Lung (tissue), 11 donors: ENCODE measurements at regions not wholly inside any gene's neighbourhood (a gene's known extent, or its start where the extent isn't known, plus 50 kb on each side); places are given as distances from the start of the nearest gene placed in this dataset.

ENCODE experiments used
- ATAC-seq: fragments of 200-7000 bp; cut with Tn5 transposase; one replicate; pipeline ENCODE4 v1.9.1; 2020; ENCODE audit warnings: moderate number of reproducible peaks; ENCODE audit not compliant: insufficient read depth, low FRiP score
- DNase-seq, 3 donors: peaks; one replicate each; pipeline ENCODE4 v3.0.0-alpha.2; 2013 to 2017
- H3K27ac ChIP-seq, 2 donors: one replicate each; pipeline ENCODE4 v1.5.1; 2013; ENCODE audit warnings: mild to moderate bottlenecking in 2 of 2, moderate library complexity in 2 of 2, control low read depth in 1 of 2, inconsistent platforms in 1 of 2, low read depth in 1 of 2, low read length in 1 of 2
- H3K27me3 ChIP-seq, 3 donors: one replicate each; pipeline ENCODE4 v1.5.1; 2013; ENCODE audit warnings: low read length in 2 of 3; ENCODE audit not compliant: control insufficient read depth in 3 of 3, insufficient read depth in 3 of 3
- H3K36me3 ChIP-seq, 4 donors: one replicate each; pipeline ENCODE4 v1.5.1; 2013; ENCODE audit warnings: low read length in 4 of 4, mild to moderate bottlenecking in 1 of 4, moderate library complexity in 1 of 4; ENCODE audit not compliant: control insufficient read depth in 4 of 4, insufficient read depth in 4 of 4
- H3K4me1 ChIP-seq, 5 donors: one replicate each; pipeline ENCODE4 v1.5.1; 2013; ENCODE audit warnings: low read length in 5 of 5, mild to moderate bottlenecking in 2 of 5, moderate library complexity in 1 of 5; ENCODE audit not compliant: control insufficient read depth in 5 of 5, insufficient read depth in 5 of 5
- H3K4me3 ChIP-seq: one replicate; pipeline ENCODE4 v1.5.1; 2013; ENCODE audit warnings: mild to moderate bottlenecking, control low read depth, moderate library complexity
- H3K9ac ChIP-seq, 2 donors: one replicate each; pipeline ENCODE4 v1.5.1; 2013; ENCODE audit warnings: low read length in 2 of 2, control low read depth in 1 of 2; ENCODE audit not compliant: insufficient read depth in 1 of 2
- H3K9me3 ChIP-seq, 4 donors: one replicate each; pipeline ENCODE4 v1.5.1; 2013; ENCODE audit warnings: low read length in 3 of 4, mild to moderate bottlenecking in 1 of 4, moderate library complexity in 1 of 4; ENCODE audit not compliant: control insufficient read depth in 4 of 4, insufficient read depth in 3 of 4
- CTCF ChIP-seq: IDR thresholded peaks from 2 replicates; pipeline ENCODE4 v1.5.1; 2012; ENCODE audit warnings: mild to moderate bottlenecking; ENCODE audit errors: control extremely low read depth, extremely low read depth
- WGBS, 2 donors: extraction: QIAGEN DNeasy Blood & Tissue Kit; methylation state at CpG; one replicate each; pipeline ENCODE4 v1.1.7; 2013; 5-methylcytosine and 5-hydroxymethylcytosine counted together
- donor health status: control.
- donor health status: control.
- donor health status: Bipolar disorder and iron deficiency.
- donor health status: healthy.
- donor health status: DM: yes; HTN: yes; CAD: no.

GRCh38 chr1:192933744-192934143 is 124.9 kb downstream of the RGS2 start:
- H3K9ac ChIP-seq = no peak overlapping the region
- H3K27me3 ChIP-seq = no peaks in the 10 kb centered on the region
- 89 to 93% methylated on average over 1 of the region's 1 CpG for WGBS, 2 donors
- DNase-seq (no peak), ATAC-seq (no peak)
- H3K4me3 ChIP-seq = no peak overlapping the region
- no peaks in the 10 kb centered on the region for H3K4me1 ChIP-seq
- H3K9me3 ChIP-seq = peaks cover 0 to 2% (median 0%) of the 10 kb centered on the region in 4 donors
- no peak for TF ChIP-seq CTCF
- H3K27ac ChIP-seq = no peak overlapping the region
- H3K36me3 ChIP-seq = no peaks in the 10 kb centered on the region

GRCh38 chr1:192936313-192937018 is 122.7 kb downstream of the UCHL5 start:
- ATAC-seq (peak; percentile 58), DNase-seq (peak in 1 of 3 donors; percentile 23)
- Histone ChIP-seq H3K27me3 (no peaks in the 10 kb centered on the region), H3K36me3 (no peaks in the 10 kb centered on the region), H3K9me3 (peaks cover 0 to 2% (median 0%) of the 10 kb centered on the region in 4 donors), H3K4me1 (no peaks in the 10 kb centered on the region), H3K27ac (peak overlapping the region in 1 of 2 donors; percentile 28), H3K9ac (no peak overlapping the region), H3K4me3 (no peak overlapping the region)
- TF ChIP-seq CTCF = no peak
- WGBS, 2 donors = 42 to 54% methylated on average over 1 of the region's 1 CpG

- WGBS, 2 donors = 70 to 91% methylated on average over 1 of the region's 1 CpG
- H3K4me1 ChIP-seq = no peaks in the 10 kb centered on the region
- H3K27me3 ChIP-seq = no peaks in the 10 kb centered on the region
- TF ChIP-seq CTCF = no peak
- H3K9ac ChIP-seq = no peak overlapping the region
- DNase-seq (no peak), ATAC-seq (no peak)
- H3K9me3 ChIP-seq = peaks cover 0 to 2% (median 0%) of the 10 kb centered on the region in 4 donors
- no peak overlapping the region for H3K27ac ChIP-seq
- no peaks in the 10 kb centered on the region for H3K36me3 ChIP-seq
- no peak overlapping the region for H3K4me3 ChIP-seq
Observed at GRCh38 chr1:192937128-192937527, 122.0 kb downstream of the UCHL5 start.

- H3K9me3 ChIP-seq = no peaks in the 10 kb centered on the region
- no peak for TF ChIP-seq CTCF
- H3K36me3 ChIP-seq = no peaks in the 10 kb centered on the region
- WGBS, 2 donors = 62 to 79% methylated on average over 2 of the region's 2 CpGs
- H3K27me3 ChIP-seq = no peaks in the 10 kb centered on the region
- H3K9ac ChIP-seq = no peak overlapping the region
- H3K4me3 ChIP-seq = no peak overlapping the region
- no peak for ATAC-seq
- no peak overlapping the region for H3K27ac ChIP-seq
- no peak for DNase-seq
- H3K4me1 ChIP-seq = no peaks in the 10 kb centered on the region
Observed at GRCh38 chr1:192939440-192939839, 119.7 kb downstream of the UCHL5 start.
